Renal cortex interstitium (tissue), 11 donors: ENCODE measurements at regions not wholly inside any gene's neighbourhood (a gene's known extent, or its start where the extent isn't known, plus 50 kb on each side); places are given as distances from the start of the nearest gene placed in this dataset.

Source experiments
- DNase-seq, 11 donors: peaks; one replicate each; pipeline ENCODE4 v3.0.0-alpha.2; 2013; ENCODE audit warnings: low read depth in 9 of 11, low spot score in 4 of 11; ENCODE audit errors: extremely low read depth in 1 of 11

DNA sequence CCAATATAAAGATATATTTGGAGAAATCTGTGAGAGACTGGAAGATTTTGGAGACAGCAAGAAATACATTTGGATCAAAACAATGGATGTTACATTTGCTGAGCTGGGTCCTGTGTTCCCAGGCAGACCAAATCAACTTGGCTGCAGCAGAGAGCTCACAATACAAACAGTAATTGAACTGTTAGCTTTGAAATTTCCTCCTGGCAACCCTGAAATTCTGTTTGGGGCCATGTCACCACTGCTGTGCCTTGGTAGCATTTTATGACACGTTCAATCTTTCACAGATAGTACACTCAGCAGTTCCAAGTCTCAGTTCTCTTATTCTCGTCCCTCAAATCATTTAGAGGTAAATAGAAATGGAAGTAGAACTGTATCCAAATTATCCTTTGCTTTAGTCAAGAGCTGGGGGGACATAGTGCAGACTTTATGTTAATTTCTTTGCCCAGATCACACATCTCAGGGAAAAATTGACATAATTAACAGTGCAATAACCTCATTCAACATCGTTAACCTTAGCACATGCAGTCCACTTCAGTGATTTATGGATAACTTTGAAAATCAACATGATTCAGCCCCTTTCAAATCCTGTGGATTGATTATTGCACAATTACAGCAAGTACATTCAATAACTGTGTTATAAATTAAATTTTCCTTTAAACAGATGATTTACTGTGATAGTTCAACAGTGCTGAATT is 277.4 kb upstream of the MC4R start:
- DNase-seq = no peak

DNA sequence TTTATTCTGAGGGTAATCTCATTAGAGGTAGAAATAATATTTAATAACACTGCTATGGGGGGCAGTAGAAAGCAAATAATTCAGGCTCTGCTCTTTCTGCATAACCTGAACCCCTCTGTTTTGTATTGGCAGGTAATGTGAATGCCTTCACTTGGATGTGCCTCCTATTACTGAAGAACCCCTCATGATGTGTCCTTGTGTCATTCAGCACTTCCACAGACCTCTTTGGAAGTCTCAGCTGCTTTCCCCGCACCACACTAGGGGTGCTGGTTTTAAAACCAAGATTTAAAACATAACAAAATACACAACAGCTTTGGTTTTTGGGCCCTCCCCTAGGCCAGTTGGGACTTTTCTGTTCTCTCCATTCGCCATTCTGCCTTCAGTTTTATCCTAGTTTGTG is 281.7 kb upstream of the MC4R start:
- no peak for DNase-seq

DNA sequence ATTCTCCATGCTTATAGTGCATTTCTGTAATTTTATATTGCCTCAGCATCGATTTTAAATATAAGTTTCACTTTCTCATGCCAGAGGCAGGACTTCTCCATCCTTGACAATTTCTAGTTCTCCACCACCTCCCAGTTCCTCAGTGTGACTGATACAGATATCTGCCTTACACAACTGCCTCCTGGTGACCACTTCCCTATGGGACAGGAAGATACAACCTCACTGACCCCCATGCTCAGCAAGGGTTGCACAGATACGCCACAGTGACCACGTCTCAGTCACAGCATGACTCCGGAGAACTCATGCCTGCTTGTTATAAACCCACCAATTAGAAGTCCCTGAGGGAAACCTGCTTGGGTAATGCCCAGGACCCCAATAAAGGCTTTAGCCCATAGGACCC is 284.0 kb upstream of the MC4R start:
- DNase-seq = no peak

DNA sequence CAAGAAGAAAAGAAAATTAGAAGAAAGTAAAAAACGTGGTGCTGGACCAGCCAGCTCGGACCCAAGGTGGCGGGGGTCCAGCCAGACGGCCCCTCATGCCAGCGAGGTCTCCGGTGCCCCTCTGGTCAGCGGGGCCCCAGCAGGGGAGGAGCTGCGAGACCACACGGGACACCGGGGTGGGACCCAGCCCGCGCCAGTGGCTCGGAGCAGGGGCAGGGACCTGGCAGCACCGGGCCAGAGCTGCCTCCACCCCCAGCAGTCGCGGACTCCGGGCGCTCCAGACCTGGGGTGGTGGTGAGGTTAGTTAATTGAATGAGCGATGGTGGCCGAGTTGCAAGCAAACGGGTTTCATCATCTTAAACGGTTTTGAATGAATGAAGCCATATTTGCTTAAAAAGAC is 289.9 kb upstream of the MC4R start:
- no peak for DNase-seq

- DNase-seq = no peak
These were observed 290.8 kb upstream of the MC4R start for GRCh38 chr18:60663060-60663989.

DNA sequence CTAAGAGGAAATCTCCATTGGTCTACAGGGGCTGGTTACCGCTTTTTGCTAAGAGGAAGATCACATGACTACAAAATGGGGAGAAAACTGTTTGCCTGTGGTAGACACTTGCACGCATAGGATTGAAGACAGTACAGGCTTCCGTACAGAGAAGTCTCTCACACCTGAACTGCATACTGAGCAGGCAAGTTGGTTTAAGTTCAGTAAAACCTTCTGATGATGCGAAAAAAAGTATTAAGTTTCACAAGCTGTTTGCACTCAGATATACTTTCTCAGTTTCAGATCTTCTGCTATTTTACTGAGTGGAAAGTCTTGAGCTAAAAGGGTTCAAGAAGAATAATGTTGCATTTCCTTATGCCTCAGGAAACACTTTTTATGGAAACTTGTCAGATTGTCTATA is 292.2 kb upstream of the MC4R start:
- DNase-seq = no peak

- no peak for DNase-seq
These were observed 294.4 kb upstream of the MC4R start for GRCh38 chr18:60667016-60667415.

GRCh38 chr18:60668583-60668982 is 296.0 kb upstream of the MC4R start:
- no peak for DNase-seq

GRCh38 chr18:60669938-60670337 is 297.4 kb upstream of the MC4R start:
- no peak for DNase-seq

GRCh38 chr18:60671021-60671420 is 298.4 kb upstream of the MC4R start:
- no peak for DNase-seq

DNA sequence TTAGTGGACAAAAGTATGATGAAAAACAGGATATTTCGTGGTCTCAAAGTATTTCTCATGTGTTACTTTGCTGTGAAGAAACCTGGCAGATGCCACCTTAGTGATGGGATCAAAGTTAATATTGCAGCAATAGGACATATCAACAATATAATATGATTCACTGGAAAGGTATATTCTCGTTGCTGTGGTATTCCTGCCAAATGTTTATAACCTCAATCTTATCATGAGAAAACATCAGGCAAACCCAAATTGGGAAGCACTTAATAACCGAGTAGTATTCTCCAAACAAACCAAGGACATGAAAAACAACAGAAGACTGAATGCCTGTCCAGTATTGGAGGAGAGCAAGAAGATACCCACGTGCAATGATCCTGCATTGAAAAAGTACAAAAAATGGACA is 302.6 kb upstream of the MC4R start:
- no peak for DNase-seq

DNA sequence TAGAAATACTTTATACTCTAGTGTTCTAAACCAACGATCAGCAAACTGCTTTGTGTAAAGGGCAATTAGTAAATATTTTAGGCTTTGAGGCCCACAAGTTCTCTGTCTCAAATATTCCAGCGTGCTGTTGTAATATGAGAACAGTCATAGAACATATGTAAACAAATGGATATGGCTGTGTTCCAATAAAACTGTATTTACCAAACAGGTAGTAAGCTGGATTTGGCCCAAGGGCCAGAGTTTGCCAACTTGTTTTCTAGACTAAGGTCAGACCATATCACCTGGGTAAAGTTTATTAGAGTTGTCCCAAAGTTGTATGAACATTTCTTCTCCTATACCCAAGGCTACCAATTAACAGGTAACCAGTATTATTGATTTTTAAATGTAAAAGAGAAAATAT is 303.2 kb upstream of the MC4R start:
- DNase-seq = no peak

GRCh38 chr18:60676815-60677214 is 304.2 kb upstream of the MC4R start:
- no peak for DNase-seq

- DNase-seq = peak in 5 of 11 donors; percentile 3 to 28 (median 12)
These were observed 312.4 kb upstream of the MC4R start for GRCh38 chr18:60684843-60685513.

- DNase-seq = peak in 2 of 11 donors; percentile 10 to 12
These were observed 313.6 kb upstream of the MC4R start for GRCh38 chr18:60686142-60686541.

DNA sequence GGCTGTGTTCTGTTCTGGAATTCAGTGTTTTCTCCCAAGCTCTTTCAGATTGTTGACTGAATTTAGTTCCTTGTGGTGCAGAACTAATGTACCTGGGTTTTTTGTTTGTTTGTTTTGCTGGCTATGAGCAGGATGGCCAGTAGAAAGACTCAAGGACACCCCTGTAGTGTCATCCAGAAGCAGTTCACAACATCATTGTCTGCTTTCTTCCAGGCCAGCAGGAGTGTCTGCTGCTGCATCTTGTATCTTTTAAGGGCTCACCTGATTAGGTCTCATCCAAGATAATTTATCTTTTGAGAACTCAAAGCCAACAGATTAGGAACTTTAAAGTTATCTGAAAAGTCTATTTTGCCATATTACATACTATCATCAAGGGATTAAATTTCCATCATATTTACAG is 318.5 kb upstream of the MC4R start:
- no peak for DNase-seq

- DNase-seq = no peak
These were observed 320.9 kb upstream of the MC4R start for GRCh38 chr18:60693426-60693825.

- DNase-seq = no peak
These were observed 326.3 kb upstream of the MC4R start for GRCh38 chr18:60698901-60699300.

GRCh38 chr18:60722742-60723141 is 350.2 kb upstream of the MC4R start:
- no peak for DNase-seq

- no peak for DNase-seq
These were observed 359.6 kb upstream of the MC4R start for GRCh38 chr18:60732143-60732542.
